ENCODE measurements at regions not wholly inside any gene's neighbourhood (a gene's known extent, or its start where the extent isn't known, plus 50 kb on each side); places are given as distances from the start of the nearest gene placed in this dataset.
A peak's percentile ranks its signal among the peaks of the same experiment; 100 is the strongest.
"Not testable (repeated sequence)": the region's sequence is repeated elsewhere in the genome, so short reads cannot be mapped to it uniquely, and the experiment has no call there.

- DNase-seq (ENCODE audit: low read depth, low spot score) = no peak
- TF ChIP-seq, protein P1, sequence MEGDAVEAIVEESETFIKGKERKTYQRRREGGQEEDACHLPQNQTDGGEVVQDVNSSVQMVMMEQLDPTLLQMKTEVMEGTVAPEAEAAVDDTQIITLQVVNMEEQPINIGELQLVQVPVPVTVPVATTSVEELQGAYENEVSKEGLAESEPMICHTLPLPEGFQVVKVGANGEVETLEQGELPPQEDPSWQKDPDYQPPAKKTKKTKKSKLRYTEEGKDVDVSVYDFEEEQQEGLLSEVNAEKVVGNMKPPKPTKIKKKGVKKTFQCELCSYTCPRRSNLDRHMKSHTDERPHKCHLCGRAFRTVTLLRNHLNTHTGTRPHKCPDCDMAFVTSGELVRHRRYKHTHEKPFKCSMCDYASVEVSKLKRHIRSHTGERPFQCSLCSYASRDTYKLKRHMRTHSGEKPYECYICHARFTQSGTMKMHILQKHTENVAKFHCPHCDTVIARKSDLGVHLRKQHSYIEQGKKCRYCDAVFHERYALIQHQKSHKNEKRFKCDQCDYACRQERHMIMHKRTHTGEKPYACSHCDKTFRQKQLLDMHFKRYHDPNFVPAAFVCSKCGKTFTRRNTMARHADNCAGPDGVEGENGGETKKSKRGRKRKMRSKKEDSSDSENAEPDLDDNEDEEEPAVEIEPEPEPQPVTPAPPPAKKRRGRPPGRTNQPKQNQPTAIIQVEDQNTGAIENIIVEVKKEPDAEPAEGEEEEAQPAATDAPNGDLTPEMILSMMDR (conservative IDR thresholded peaks at IDR 0.05) = no peak
- Mint-ChIP-seq H3K36me3 (ENCODE audit: low read depth) (no peaks in the 10 kb centered on the region), H3K4me1 (no peaks in the 10 kb centered on the region), H3K27me3 (ENCODE audit: low read depth) (no peaks in the 10 kb centered on the region), H3K27ac (ENCODE audit: unreplicated experiment) (no peak overlapping the region), H3K4me3 (no peak overlapping the region), H3K9me3 (peaks cover 16% of the 10 kb centered on the region)
Measured at GRCh38 chr21:17697473-17697872, 84.8 kb upstream of the BTG3 start.

- peaks cover 16% of the 10 kb centered on the region for H3K9me3 Mint-ChIP-seq
- not testable (repeated sequence) for H3K27me3 Mint-ChIP-seq (ENCODE audit: low read depth); H3K4me1 Mint-ChIP-seq; DNase-seq (ENCODE audit: low read depth, low spot score); H3K4me3 Mint-ChIP-seq; H3K27ac Mint-ChIP-seq (ENCODE audit: unreplicated experiment); H3K36me3 Mint-ChIP-seq (ENCODE audit: low read depth)
Measured at GRCh38 chr21:17694416-17694815, 81.7 kb upstream of the BTG3 start.

GRCh38 chr21:17693801-17694200 is 81.1 kb upstream of the BTG3 start:
- H3K27ac Mint-ChIP-seq (ENCODE audit: unreplicated experiment) = no peak overlapping the region
- H3K9me3 Mint-ChIP-seq = peaks cover 13% of the 10 kb centered on the region
- TF ChIP-seq, protein P1 (conservative IDR thresholded peaks at IDR 0.05) = no peak
- H3K36me3 Mint-ChIP-seq (ENCODE audit: low read depth) = no peaks in the 10 kb centered on the region
- no peak for DNase-seq (ENCODE audit: low read depth, low spot score)
- no peak overlapping the region for H3K4me3 Mint-ChIP-seq
- no peaks in the 10 kb centered on the region for H3K27me3 Mint-ChIP-seq (ENCODE audit: low read depth)
- H3K4me1 Mint-ChIP-seq = peaks cover 8% of the 10 kb centered on the region

DNA sequence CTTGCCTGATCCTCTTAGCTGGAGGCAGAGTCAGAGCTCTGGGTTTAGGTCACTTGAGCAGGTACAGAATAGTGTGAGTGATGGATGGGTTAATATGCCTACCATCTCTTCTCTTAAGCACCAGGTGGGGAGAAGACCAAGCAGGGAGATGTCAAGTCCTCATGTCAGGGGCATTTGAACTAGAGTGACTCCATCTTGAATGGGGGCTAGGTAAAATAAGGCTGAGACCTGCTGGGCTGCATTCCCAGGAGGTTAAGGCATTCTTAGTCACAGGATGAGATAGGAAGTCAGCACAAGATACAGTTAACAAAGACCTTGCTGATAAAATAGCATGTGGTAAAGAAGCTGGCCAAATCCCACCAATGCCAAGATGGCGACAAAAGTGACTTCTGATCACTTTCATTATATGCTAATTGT is 77.4 kb upstream of the BTG3 start:
- Mint-ChIP-seq H3K27me3 (ENCODE audit: low read depth) (no peaks in the 10 kb centered on the region), H3K9me3 (peaks cover 15% of the 10 kb centered on the region), H3K4me3 (no peak overlapping the region), H3K4me1 (peaks cover 8% of the 10 kb centered on the region), H3K36me3 (ENCODE audit: low read depth) (peaks cover 2% of the 10 kb centered on the region), H3K27ac (ENCODE audit: unreplicated experiment) (no peak overlapping the region)
- no peak for DNase-seq (ENCODE audit: low read depth, low spot score)
- TF ChIP-seq, protein P1 (conservative IDR thresholded peaks at IDR 0.05) = no peak

- peaks cover 8% of the 10 kb centered on the region for H3K4me1 Mint-ChIP-seq
- H3K36me3 Mint-ChIP-seq (ENCODE audit: low read depth) = peaks cover 2% of the 10 kb centered on the region
- no peak overlapping the region for H3K4me3 Mint-ChIP-seq
- no peak overlapping the region for H3K27ac Mint-ChIP-seq (ENCODE audit: unreplicated experiment)
- peaks cover 2% of the 10 kb centered on the region for H3K27me3 Mint-ChIP-seq (ENCODE audit: low read depth)
- TF ChIP-seq, protein P1 (conservative IDR thresholded peaks at IDR 0.05) = peak; percentile 49
- no peak for DNase-seq (ENCODE audit: low read depth, low spot score)
- peaks cover 15% of the 10 kb centered on the region for H3K9me3 Mint-ChIP-seq
Measured at GRCh38 chr21:17688912-17689874, 76.5 kb upstream of the BTG3 start.

DNA sequence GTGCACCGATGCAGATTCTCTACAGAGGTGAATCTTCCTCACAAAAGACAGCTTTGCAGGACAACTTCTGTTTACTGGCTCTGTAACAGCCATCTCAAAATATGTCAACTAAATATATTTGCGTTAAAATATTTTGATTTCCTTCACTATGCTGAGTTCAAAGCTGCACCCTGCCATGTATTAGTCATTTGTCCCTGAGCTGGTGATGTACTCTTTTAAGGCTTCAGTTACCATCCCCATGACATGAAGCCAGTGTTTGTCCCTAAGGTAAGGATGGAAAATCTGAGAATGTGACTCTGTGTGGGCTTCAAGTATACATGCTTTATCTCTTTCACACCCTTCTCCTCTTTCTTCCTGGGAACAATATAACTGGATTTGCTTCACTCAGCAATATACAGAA is 70.2 kb upstream of the BTG3 start:
- TF ChIP-seq, protein P1 (conservative IDR thresholded peaks at IDR 0.05) = no peak
- Mint-ChIP-seq H3K9me3 (peaks cover 15% of the 10 kb centered on the region), H3K27me3 (ENCODE audit: low read depth) (peaks cover 2% of the 10 kb centered on the region), H3K4me1 (no peaks in the 10 kb centered on the region), H3K4me3 (no peak overlapping the region), H3K36me3 (ENCODE audit: low read depth) (peaks cover 2% of the 10 kb centered on the region), H3K27ac (ENCODE audit: unreplicated experiment) (no peak overlapping the region)
- DNase-seq (ENCODE audit: low read depth, low spot score) = no peak

Measured in neural crest cell (in vitro differentiated cells).